GM12874 (cell line): ENCODE measurements at regions not wholly inside any gene's neighbourhood (a gene's known extent, or its start where the extent isn't known, plus 50 kb on each side); places are given as distances from the start of the nearest gene placed in this dataset.

ENCODE experiments used
- CTCF ChIP-seq: IDR thresholded peaks from 2 replicates; pipeline ENCODE4 v1.5.1; 2011; ENCODE audit warnings: low read depth, mild to moderate bottlenecking, control low read depth, low read length, moderate library complexity; ENCODE audit not compliant: insufficient read depth

DNA sequence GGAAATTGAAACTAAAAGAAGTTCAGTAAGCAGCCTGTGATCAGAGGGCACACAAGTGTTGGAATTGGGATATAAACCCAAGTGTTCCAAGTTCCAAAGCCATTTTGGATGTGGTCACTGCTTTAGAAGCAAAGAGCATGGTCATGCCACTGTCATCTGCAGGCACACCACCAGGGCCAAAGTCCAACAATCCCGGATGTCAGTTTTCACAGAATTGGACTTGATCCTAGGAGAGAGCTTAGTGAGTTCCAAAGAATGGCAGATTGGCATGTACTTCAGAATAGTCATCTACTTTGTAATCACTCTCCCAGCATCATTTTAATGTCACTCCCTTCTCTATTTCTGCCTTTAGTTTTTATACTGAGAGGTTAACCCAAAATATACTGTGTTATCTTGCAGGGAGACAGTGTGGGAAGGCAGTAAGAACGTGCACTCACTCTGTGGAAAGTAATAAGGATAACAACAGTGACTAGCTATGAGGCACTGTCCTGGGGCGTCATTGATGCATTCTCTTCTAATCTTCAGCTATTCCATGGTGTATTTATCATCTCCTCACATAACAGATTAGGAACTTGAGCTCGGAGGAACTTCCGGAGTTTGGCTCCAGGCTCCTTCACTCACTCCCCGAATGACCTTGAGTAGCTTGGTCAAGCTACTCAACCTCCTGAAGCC, 388.0 kb downstream of the ACTL7B start:
- TF ChIP-seq CTCF = no peak

DNA sequence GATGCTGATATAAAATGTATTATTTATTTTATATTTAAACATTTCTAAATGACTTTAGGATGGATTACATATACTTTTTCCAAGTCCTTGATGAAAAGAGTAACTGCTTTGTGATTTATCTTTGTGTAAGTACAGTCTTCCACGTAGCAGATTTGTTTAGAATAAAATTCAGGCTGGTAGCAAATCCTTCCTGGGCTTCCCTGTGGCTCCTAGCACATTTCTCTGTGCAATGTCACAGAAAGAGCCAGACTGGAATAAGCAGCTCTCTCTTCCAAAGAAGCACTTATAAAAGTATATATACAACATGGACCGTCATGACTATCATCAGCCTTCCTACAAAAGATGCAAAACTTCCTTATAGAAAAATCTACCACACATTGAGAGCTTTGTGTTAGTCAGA, 388.6 kb downstream of the ACTL7B start:
- TF ChIP-seq CTCF = no peak

GRCh38 chr9:108466304-108466703, 389.5 kb downstream of the ACTL7B start:
- TF ChIP-seq CTCF = no peak

- no peak for TF ChIP-seq CTCF
Observed at GRCh38 chr9:108463932-108464606, 391.7 kb downstream of the ACTL7B start.

- TF ChIP-seq CTCF = no peak
Observed at GRCh38 chr9:108456903-108457302, 398.9 kb downstream of the ACTL7B start.

GRCh38 chr9:108445431-108446071, 410.2 kb downstream of the ACTL7B start:
- TF ChIP-seq CTCF = no peak
